Activated CD8-positive, alpha-beta memory T cell treated with anti-CD3 and anti-CD28 coated beads for 24 hours (primary cell): ENCODE measurements at regions not wholly inside any gene's neighbourhood (a gene's known extent, or its start where the extent isn't known, plus 50 kb on each side); places are given as distances from the start of the nearest gene placed in this dataset.

Experiments
- DNase-seq: peaks from one replicate; pipeline ENCODE4 v3.0.0-alpha.2; 2020

GRCh38 chr13:58528351-58528750 is 896.8 kb downstream of the PCDH17 start:
- no peak for DNase-seq

GRCh38 chr13:58531614-58532013 is 900.1 kb downstream of the PCDH17 start:
- no peak for DNase-seq

GRCh38 chr13:58542530-58542929 is 911.0 kb downstream of the PCDH17 start:
- DNase-seq: no peak

- DNase-seq: no peak
Measured at GRCh38 chr13:58547419-58547818, 915.9 kb downstream of the PCDH17 start.

GRCh38 chr13:58566176-58566575 is 934.6 kb downstream of the PCDH17 start:
- DNase-seq: no peak

GRCh38 chr13:58573743-58574142 is 942.2 kb downstream of the PCDH17 start:
- DNase-seq: no peak

- no peak for DNase-seq
Measured at GRCh38 chr13:58574791-58575190, 943.2 kb downstream of the PCDH17 start.

GRCh38 chr13:58579468-58579867 is 947.9 kb downstream of the PCDH17 start:
- no peak for DNase-seq

GRCh38 chr13:58583966-58584365 is 952.4 kb downstream of the PCDH17 start:
- no peak for DNase-seq

- no peak for DNase-seq
Measured at GRCh38 chr13:58584610-58585009, 953.1 kb downstream of the PCDH17 start.

- DNase-seq: no peak
Measured at GRCh38 chr13:58587183-58587582, 955.6 kb downstream of the PCDH17 start.

GRCh38 chr13:58592052-58592451 is 960.5 kb downstream of the PCDH17 start:
- DNase-seq: no peak

- no peak for DNase-seq
Measured at GRCh38 chr13:58592786-58593185, 961.2 kb downstream of the PCDH17 start.

- no peak for DNase-seq
Measured at GRCh38 chr13:58594747-58595600, 963.4 kb downstream of the PCDH17 start.

GRCh38 chr13:58597552-58597951 is 966.0 kb downstream of the PCDH17 start:
- no peak for DNase-seq

- no peak for DNase-seq
Measured at GRCh38 chr13:58598241-58598640, 966.7 kb downstream of the PCDH17 start.

- DNase-seq: no peak
Measured at GRCh38 chr13:58611117-58611516, 979.6 kb downstream of the PCDH17 start.

- no peak for DNase-seq
Measured at GRCh38 chr13:58617880-58618665, 986.5 kb downstream of the PCDH17 start.

GRCh38 chr13:58619396-58620113 is 988.0 kb downstream of the PCDH17 start:
- no peak for DNase-seq

- DNase-seq: no peak
Measured at GRCh38 chr13:58620176-58620575, 988.6 kb downstream of the PCDH17 start.

- DNase-seq: no peak
Measured at GRCh38 chr13:58625703-58626389, 994.3 kb downstream of the PCDH17 start.

- no peak for DNase-seq
Measured at GRCh38 chr13:58630794-58631193, 999.2 kb downstream of the PCDH17 start.

- no peak for DNase-seq
Measured at GRCh38 chr13:58633226-58633625, 1001.7 kb downstream of the PCDH17 start.
